ENCODE measurements at regions not wholly inside any gene's neighbourhood (a gene's known extent, or its start where the extent isn't known, plus 50 kb on each side); places are given as distances from the start of the nearest gene placed in this dataset.

DNA sequence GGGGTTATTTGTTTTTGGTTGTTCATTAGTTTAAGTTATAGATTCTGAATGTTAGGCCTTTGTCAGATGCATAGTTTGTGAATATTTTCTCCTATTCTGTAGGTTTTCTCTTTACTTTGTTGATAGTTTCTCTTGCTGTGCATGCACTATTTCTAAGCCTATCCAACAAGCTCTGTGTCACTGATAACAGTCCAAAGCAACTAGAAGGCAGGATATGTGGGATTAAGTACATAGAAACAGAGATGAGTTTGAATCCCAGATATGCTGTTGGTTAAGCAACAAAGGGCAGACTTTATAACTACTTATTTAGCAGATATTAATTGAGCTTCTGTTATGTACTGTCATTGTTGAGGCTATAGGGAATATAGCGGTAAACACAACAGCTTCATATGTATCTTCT, 390.4 kb downstream of the INSC start:
- no peak for TF ChIP-seq ATF3 (IDR thresholded peaks at IDR 0.05)
- TF ChIP-seq CTCF (IDR thresholded peaks at IDR 0.05 in 2 of 3, conservative IDR thresholded peaks at IDR 0.05 in 1 of 3; ENCODE audit: borderline replicate concordance in 1 of 3, insufficient read depth in 1 of 3, low read depth in 2 of 3, low read length in 2 of 3): no peak
- TF ChIP-seq SIN3A (IDR thresholded peaks at IDR 0.05; ENCODE audit: low read depth): no peak
- TF ChIP-seq YY1 (IDR thresholded peaks at IDR 0.05; ENCODE audit: extremely low read depth, insufficient replicate concordance, low read depth, low read length): no peak

All from HCT116 (cell line).